ENCODE measurements at regions not wholly inside any gene's neighbourhood (a gene's known extent, or its start where the extent isn't known, plus 50 kb on each side); places are given as distances from the start of the nearest gene placed in this dataset.
A peak's percentile ranks its signal among the peaks of the same experiment; 100 is the strongest.

GRCh38 chr11:81707881-81708280 lies 1025.8 kb downstream of the FAM181B start:
- no peak overlapping the region for H3K23ac ChIP-seq (ENCODE audit: insufficient read length, low read depth, low read length)
- no peak overlapping the region for H2BK12ac ChIP-seq (ENCODE audit: insufficient read length, low read depth, low read length)
- no peaks in the 10 kb centered on the region for H3K79me1 ChIP-seq (ENCODE audit: insufficient read depth, low read depth, low read length, poor library complexity, severe bottlenecking)
- H2BK120ac ChIP-seq (ENCODE audit: low read depth, low read length, poor library complexity, severe bottlenecking), result no peak overlapping the region
- no peak overlapping the region for H3K4ac ChIP-seq (ENCODE audit: low read depth, low read length)
- no peak overlapping the region for H3K56ac ChIP-seq (ENCODE audit: insufficient read length, low read depth, low read length)
- H3K9me3 ChIP-seq (ENCODE audit: control insufficient read depth, low read depth, low read length), result no peaks in the 10 kb centered on the region
- DNase-seq, result peak; percentile 38
- H2AK5ac ChIP-seq (ENCODE audit: insufficient read length, low read length), result no peak overlapping the region
- no peaks in the 10 kb centered on the region for H3K27me3 Mint-ChIP-seq (ENCODE audit: low read depth)
- no peak overlapping the region for H2AFZ ChIP-seq (ENCODE audit: low read length)
- WGBS (ENCODE audit: extremely low coverage, insufficient read length, low lambda C conversion rate), result no CpG with 5 or more reads among the region's 1 CpG
- H3T11ph ChIP-seq (ENCODE audit: low read length), result no peak overlapping the region
- peak; percentile 82 for TF ChIP-seq CTCF (conservative IDR thresholded peaks at IDR 0.05)
- no peaks in the 10 kb centered on the region for H4K20me1 ChIP-seq (ENCODE audit: control insufficient read depth, insufficient read depth, insufficient read length)
- H3K27me3 ChIP-seq (ENCODE audit: insufficient read depth, low read length), result no peaks in the 10 kb centered on the region
- no peak overlapping the region for H4K5ac ChIP-seq (ENCODE audit: insufficient read length, low read depth, low read length)
- no peak overlapping the region for H3K18ac ChIP-seq (ENCODE audit: insufficient read length, low read depth, low read length)
- no peak overlapping the region for H2BK20ac ChIP-seq (ENCODE audit: low read depth, low read length, poor library complexity, severe bottlenecking)
- no peak overlapping the region for H3K14ac ChIP-seq (ENCODE audit: insufficient read depth, low read length)
- H3K4me3 Mint-ChIP-seq, result no peak overlapping the region
- no peaks in the 10 kb centered on the region for H3K23me2 ChIP-seq (ENCODE audit: insufficient read length, low read depth, low read length, poor library complexity, severe bottlenecking)
- H2BK5ac ChIP-seq (ENCODE audit: insufficient read length, low read length), result no peak overlapping the region
- H3K79me2 ChIP-seq (ENCODE audit: insufficient read depth, low read length), result no peaks in the 10 kb centered on the region
- H4K8ac ChIP-seq (replicated peaks; ENCODE audit: insufficient read length, low read depth, low read length), result no peak overlapping the region
- H3K4me2 ChIP-seq (ENCODE audit: insufficient read depth, insufficient read length, low read length), result no peak overlapping the region
- no peaks in the 10 kb centered on the region for H3K4me1 ChIP-seq (ENCODE audit: insufficient read depth, low read length)
- no peaks in the 10 kb centered on the region for H3K36me3 Mint-ChIP-seq (ENCODE audit: insufficient read depth in 1 of 3, low read depth in 3 of 3)
- no peaks in the 10 kb centered on the region for H3K4me1 Mint-ChIP-seq
- no peak overlapping the region for H2BK15ac ChIP-seq (ENCODE audit: low read depth, low read length)
- no peak overlapping the region for H3K27ac ChIP-seq (ENCODE audit: insufficient read length, low read depth, low read length)
- no peaks in the 10 kb centered on the region for H3K9me3 Mint-ChIP-seq
- H4K91ac ChIP-seq (ENCODE audit: insufficient read length, low read depth, low read length), result no peak overlapping the region
- H3K27ac Mint-ChIP-seq, result no peak overlapping the region
- no peak overlapping the region for H3K9ac ChIP-seq (ENCODE audit: extremely low read depth, insufficient read length, low read length)

Data from H9 (cell line).